ENCODE measurements at regions not wholly inside any gene's neighbourhood (a gene's known extent, or its start where the extent isn't known, plus 50 kb on each side); places are given as distances from the start of the nearest gene placed in this dataset.
"Not testable (repeated sequence)": the region's sequence is repeated elsewhere in the genome, so short reads cannot be mapped to it uniquely, and the experiment has no call there.

DNA sequence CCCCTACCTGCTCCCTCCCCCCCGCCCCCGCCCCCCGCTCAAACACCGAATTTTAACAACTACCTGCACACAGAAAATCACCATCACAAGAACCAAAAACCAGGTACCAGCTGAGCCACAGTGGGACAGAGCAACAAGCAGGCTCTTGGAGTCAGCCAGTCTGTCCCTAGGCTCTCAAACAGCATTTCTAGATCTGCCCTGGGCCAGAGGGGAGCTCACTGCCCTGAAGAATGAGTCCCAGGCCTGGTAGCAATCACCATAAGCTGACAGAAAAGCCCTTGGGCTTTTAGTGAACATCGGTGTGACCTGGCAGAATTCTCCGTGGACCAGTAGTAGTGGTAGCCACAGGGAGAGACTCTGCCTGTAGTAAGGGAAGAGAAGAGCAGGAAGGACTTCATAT, 58.3 kb downstream of the C11orf87 start:
- DNase-seq (ENCODE audit: low read depth in 2 of 2, low spot score in 1 of 2), result no peak

DNA sequence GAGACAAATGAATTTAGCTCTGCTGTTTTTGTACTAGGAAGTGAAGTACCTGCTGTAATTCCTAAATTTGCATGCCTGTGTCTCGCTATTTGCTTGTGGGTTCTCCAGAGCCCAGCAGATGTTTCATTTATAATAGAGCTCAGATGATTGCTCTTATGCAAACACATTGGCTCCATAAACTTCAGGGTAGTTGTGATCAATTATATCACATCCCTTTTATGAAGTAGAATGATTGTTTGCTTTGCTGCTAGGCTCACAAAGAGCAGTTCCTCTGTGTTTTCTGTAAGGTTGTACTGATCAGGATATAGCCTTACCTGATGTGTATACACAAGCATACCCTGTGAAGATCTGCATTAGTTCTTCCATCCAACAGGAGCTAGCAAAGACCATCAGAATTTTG, 64.1 kb downstream of the C11orf87 start:
- no peak for DNase-seq (ENCODE audit: low read depth in 2 of 2, low spot score in 1 of 2)

DNA sequence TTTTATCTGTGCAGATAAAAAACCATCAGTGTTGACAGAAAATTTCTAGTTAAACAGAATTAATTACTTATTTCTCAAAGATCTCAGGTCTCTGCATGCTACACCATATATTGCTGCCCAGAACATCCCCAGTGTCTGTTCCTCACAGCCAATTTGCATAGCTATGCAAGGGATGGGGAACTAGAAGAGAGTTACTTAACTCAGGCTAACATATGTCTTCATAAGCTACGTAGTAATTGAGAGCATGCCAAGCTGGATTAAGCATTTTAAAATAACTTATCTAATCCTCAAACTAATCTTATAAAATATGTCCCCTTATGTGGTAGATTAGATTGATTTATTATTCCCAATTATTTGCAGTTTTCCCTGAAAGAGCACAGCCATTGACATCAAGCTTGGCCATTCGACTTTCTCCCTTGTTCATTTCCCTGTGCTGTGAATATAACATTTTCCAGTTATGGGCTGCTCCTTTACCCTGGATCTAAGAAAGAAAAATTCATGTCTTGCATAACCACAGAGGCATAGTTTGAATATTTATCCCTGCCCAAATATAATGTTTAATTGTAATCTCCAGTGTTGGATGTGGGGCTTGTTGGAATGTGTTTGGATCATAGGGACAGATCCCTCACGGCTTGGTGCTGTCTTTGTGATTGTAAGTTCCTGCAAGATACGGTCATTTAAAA, 69.1 kb downstream of the C11orf87 start:
- DNase-seq (ENCODE audit: low read depth in 2 of 2, low spot score in 1 of 2), result no peak

- DNase-seq (ENCODE audit: low read depth in 2 of 2, low spot score in 1 of 2), result no peak
Measured at GRCh38 chr11:109506115-109506514, 84.1 kb downstream of the C11orf87 start.

GRCh38 chr11:109507331-109507730, 85.3 kb downstream of the C11orf87 start:
- DNase-seq (ENCODE audit: low read depth in 2 of 2, low spot score in 1 of 2), result no peak

- no peak for DNase-seq (ENCODE audit: low read depth in 2 of 2, low spot score in 1 of 2)
Measured at GRCh38 chr11:109507836-109508561, 86.0 kb downstream of the C11orf87 start.

DNA sequence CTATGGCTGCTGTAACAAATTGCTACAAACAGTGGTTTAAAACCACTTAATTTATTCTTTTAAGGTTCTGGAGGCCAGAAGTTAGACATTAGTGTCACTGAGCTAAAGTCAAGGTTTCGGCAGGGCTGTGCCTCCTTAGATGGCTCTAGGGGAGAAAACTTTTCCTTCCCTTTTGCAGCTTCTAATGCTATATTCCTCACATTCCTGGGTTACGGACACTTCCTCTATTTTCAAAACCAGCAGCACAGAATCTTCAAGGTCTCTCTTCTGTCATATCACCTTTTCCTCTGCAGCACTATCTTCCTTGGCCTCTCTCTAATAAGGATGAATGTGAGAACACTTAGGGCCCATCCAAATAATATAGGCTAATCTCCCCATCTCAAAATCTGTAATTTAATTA, 87.0 kb downstream of the C11orf87 start:
- DNase-seq (ENCODE audit: low read depth in 2 of 2, low spot score in 1 of 2), result no peak

- no peak for DNase-seq (ENCODE audit: low read depth in 2 of 2, low spot score in 1 of 2)
Measured at GRCh38 chr11:109510316-109510715, 88.3 kb downstream of the C11orf87 start.

DNA sequence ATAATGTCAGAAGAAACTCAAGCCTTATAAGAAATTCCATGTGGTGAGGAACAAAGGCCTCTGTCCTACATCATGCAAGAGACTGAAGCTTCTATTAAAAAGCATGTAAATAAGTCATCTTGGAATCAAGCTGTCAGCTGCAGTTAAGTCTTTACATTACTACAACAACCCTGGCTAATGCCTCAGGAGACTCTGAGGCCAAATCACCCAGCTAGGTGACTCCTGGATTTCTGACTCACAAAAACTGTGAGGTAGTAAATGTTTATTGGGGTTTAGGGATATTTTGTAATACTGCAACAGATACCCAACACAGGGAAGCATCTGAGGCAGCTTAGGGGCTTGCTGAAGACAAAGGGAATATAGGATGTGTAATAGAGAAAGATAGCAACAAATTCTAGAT, 89.6 kb downstream of the C11orf87 start:
- DNase-seq (ENCODE audit: low read depth in 2 of 2, low spot score in 1 of 2), result no peak

- DNase-seq (ENCODE audit: low read depth in 2 of 2, low spot score in 1 of 2), result no peak
Measured at GRCh38 chr11:109512249-109512648, 90.3 kb downstream of the C11orf87 start.

- DNase-seq (ENCODE audit: low read depth in 2 of 2, low spot score in 1 of 2), result no peak
Measured at GRCh38 chr11:109512680-109513079, 90.7 kb downstream of the C11orf87 start.

- DNase-seq (ENCODE audit: low read depth in 2 of 2, low spot score in 1 of 2), result no peak
Measured at GRCh38 chr11:109514313-109515018, 92.5 kb downstream of the C11orf87 start.

DNA sequence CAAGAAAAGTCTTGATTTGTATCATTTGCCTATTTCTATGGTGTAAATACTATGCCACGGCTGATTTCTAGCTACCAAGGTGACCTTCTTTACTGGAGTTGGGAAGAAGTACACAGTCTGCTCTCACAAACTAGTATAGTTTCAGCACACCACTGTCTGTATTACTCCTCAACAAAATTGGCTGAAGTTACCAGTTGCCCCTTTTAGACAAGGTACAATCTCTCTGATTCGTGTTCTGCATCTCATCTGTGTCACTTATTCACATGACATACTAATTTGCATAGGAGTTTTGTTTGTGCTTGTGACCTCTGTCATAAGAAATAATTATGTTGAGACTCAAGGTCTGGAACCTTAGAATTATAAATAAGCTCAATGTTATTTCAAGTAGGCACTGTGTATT, 97.3 kb downstream of the C11orf87 start:
- no peak for DNase-seq (ENCODE audit: low read depth in 2 of 2, low spot score in 1 of 2)

GRCh38 chr11:109521571-109522086, 99.6 kb downstream of the C11orf87 start:
- no peak for DNase-seq (ENCODE audit: low read depth in 2 of 2, low spot score in 1 of 2)

- no peak for DNase-seq (ENCODE audit: low read depth in 2 of 2, low spot score in 1 of 2)
Measured at GRCh38 chr11:109522116-109522755, 100.2 kb downstream of the C11orf87 start.

DNA sequence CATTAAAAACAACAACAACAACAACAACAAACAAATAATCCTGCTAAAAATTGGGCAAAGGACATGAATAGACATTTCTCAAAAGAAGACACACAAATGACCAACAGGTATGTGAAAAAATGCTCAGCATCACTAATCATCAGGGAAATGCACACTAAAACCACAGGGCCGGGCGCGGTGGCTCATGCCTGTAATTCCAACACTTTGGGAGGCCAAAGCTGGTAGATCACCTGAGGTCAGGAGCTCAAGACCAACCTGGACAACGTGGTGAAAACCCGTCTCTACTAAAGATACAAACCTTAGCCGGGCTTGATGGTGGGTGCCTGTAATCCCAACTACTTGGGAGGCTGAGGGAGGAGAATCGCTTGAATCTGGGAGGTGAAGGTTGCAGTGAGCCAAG, 103.6 kb downstream of the C11orf87 start:
- not testable (repeated sequence) for DNase-seq (ENCODE audit: low read depth in 2 of 2, low spot score in 1 of 2)

DNA sequence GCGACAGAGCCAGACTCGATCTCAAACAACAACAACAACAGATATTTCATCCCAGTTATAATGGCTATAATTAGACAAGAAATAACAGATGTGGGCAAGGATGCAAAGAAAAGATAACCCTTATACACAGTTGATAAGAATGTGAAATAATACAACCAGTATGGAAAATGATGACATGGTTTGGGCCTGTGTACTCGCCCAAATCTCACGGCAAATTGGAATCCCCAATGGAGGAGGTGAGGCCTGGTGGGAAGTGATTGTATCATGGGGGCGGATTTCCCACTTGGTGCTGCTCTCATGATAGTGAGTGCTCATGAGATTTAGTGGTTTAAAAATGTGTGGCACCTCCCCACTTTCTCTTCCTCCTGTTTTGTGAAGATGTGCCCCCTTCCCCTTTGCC, 104.1 kb downstream of the C11orf87 start:
- no peak for DNase-seq (ENCODE audit: low read depth in 2 of 2, low spot score in 1 of 2)

- no peak for DNase-seq (ENCODE audit: low read depth in 2 of 2, low spot score in 1 of 2)
Measured at GRCh38 chr11:109526931-109527330, 104.9 kb downstream of the C11orf87 start.

GRCh38 chr11:109527496-109527895, 105.5 kb downstream of the C11orf87 start:
- no peak for DNase-seq (ENCODE audit: low read depth in 2 of 2, low spot score in 1 of 2)

DNA sequence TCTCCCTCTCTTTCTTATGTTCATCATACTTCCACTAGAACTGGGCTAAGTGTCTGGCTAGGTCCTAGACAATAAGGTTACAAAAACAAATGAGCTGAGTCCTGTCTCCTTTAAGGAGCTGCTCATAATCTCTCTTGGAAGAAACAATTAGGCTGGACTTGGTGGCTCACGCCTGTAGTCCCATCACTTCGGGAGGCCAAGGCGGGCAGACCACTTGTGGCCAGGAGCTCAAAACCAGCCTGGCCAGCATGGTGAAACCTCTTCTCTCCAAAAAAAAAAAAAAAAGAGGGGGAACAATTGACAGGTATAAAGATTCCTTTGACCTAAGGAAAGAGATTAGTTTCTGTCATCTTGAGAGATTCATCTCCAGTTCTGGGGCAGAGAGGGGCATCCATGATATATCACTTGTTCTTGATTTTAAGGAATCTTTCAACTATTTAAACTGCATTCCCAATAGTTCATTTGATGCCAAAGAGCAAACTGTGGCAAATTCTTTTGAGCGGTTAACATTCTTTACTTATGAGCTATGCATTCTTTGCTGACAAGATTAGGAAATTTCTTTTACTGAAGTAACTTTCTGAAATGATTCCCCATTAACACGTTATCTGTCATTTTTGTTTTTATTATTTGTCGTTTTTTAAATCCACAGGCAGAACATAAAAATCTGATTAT, 125.5 kb downstream of the C11orf87 start:
- DNase-seq (ENCODE audit: low read depth in 2 of 2, low spot score in 1 of 2), result no peak

DNA sequence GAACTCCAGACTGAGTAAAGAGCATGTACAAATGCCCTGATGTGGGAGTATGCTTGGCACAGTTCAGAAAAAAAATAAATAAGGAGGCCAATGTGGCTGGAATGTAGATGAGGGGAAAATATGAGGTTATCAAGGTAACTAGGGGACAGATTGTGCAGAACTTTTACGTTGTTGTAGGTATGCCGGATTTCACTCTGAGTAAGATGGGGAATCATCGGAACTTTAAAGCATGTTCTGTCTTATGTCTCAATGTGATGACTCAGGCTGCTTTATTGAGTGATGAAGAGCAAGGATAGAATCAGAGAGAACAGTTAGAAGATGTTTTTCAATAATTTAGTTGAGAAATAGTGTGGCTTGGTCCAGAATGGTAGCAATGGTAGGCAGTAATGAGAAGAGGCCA, 130.4 kb downstream of the C11orf87 start:
- DNase-seq (ENCODE audit: low read depth in 2 of 2, low spot score in 1 of 2), result no peak

All from stimulated activated CD8-positive, alpha-beta memory T cell treated with anti-CD3 and anti-CD28 coated beads, Interleukin-4, amount 100 ng/mL, for 4 hours (primary cell).